ENCODE measurements at regions not wholly inside any gene's neighbourhood (a gene's known extent, or its start where the extent isn't known, plus 50 kb on each side); places are given as distances from the start of the nearest gene placed in this dataset.

DNA sequence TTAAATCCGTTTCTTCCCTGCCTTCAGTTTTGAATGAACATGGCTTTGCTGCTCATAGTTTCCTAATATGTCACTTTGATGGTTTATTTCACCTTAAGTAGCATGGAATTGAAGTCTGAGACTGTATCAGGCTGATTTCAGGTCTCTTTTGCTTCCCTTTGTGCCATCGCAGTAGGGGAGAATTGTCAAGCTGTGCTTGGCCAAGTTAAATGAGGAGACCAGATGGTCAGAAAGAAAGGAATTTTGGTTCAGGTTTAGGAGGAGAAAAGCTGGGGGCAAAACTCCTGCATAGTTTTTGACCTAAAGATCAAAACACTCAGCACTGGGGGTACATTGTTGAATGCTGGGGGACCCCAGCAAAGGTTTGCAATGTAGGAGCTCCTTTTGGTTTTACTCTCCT is 398.4 kb downstream of the NUAK1 start:
- H3K36me3 ChIP-seq: no peaks in the 10 kb centered on the region
- DNase-seq (ENCODE audit: extremely low spot score): peak; percentile 72
- TF ChIP-seq, protein P1, sequence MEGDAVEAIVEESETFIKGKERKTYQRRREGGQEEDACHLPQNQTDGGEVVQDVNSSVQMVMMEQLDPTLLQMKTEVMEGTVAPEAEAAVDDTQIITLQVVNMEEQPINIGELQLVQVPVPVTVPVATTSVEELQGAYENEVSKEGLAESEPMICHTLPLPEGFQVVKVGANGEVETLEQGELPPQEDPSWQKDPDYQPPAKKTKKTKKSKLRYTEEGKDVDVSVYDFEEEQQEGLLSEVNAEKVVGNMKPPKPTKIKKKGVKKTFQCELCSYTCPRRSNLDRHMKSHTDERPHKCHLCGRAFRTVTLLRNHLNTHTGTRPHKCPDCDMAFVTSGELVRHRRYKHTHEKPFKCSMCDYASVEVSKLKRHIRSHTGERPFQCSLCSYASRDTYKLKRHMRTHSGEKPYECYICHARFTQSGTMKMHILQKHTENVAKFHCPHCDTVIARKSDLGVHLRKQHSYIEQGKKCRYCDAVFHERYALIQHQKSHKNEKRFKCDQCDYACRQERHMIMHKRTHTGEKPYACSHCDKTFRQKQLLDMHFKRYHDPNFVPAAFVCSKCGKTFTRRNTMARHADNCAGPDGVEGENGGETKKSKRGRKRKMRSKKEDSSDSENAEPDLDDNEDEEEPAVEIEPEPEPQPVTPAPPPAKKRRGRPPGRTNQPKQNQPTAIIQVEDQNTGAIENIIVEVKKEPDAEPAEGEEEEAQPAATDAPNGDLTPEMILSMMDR (IDR thresholded peaks at IDR 0.05): no peak
- TF ChIP-seq POLR2AphosphoS5 (IDR thresholded peaks at IDR 0.05) (no peak), EP300 (IDR thresholded peaks at IDR 0.05) (no peak), POLR2A (IDR thresholded peaks at IDR 0.05; ENCODE audit: low read depth) (no peak)
- no peak overlapping the region for H3K4me3 ChIP-seq
- 47% methylated on average over 2 of the region's 2 CpGs for WGBS
- H3K27ac ChIP-seq (replicated peaks in 1 of 4): no peak overlapping the region
- no peaks in the 10 kb centered on the region for H3K27me3 ChIP-seq
- no peaks in the 10 kb centered on the region for H3K9me3 ChIP-seq
- H3K4me1 ChIP-seq: peaks cover 19 to 30% (median 20%) of the 10 kb centered on the region in 4 donors
- intact Hi-C loops (cut with DNase I): no loop called here

DNA sequence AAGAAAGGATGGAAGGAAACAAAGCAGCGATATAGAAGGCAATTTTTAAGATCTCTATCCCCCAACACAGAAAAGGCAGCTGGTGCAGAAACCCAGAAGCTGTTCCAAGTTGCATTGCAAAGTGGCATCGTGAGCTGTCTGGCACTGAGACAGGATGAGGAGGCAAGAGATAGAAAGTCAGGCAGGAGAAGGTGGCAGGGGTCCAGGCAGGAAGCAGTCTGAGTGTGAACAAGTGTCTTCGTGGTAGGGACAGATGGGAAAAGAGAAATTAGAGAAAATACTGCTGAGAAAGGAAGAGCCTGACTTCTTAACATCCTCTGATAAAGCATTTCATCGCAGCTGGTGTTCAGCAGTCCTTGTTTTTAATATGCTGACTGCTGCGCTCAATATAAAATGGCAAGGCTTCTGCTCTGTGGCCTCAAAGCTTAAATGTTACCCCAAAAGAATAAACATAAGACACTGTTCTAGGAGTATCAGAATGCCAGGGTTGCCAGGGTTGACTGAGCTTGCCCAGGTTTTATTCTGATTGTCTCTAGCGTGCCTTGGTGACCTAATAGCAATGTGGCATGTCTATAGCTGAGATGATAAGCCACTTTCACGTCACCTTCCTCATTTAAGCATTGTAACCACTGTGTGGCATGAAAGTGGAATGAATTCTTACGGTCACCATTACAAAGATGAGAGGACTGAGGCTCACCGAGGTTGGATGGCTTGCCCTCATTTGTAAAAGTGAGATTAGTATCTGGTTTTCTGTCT is 397.6 kb downstream of the NUAK1 start:
- peak; percentile 87 for DNase-seq (ENCODE audit: extremely low spot score)
- intact Hi-C loops (cut with DNase I): no loop called here

DNA sequence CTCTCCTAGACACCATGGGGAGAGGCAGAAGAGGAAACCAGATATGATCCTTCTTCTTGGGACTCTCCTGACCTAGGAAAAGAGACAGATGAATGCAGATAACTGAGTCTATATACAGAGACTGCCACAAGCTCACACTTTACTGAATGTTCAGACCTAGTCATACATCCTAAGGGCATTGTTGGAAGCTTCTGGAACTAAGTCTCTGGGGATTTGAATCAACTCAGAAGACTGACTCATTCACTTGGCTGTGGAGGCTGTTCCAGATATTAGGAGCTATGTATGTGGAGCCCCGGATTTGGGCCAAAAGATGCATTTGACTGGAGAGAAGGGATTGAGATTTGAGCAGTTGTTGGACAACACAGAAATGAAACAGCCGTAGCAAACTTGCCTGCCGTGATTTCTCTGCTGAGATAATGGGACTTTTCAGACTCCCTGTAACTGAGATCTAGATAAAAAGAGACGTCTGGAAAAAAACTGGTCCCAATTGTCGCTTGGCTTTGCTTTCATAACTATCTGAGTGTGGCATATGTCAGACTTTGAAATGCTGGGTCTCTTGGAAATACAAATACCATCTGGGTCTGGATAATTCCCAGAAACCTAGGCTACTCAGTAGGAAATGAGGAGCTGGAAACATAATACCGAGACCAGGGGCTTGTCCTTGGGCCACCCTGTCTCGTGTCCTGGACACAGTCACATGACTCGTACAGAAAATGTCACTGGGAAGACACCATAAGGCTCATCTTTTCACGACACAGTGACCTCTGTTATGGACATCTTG is 396.8 kb downstream of the NUAK1 start:
- WGBS: 49% methylated on average over 9 of the region's 9 CpGs
- H3K4me1 ChIP-seq: peaks cover 19 to 30% (median 20%) of the 10 kb centered on the region in 4 donors
- no peak for DNase-seq (ENCODE audit: extremely low spot score)
- no peak overlapping the region for H3K4me3 ChIP-seq
- intact Hi-C loops (cut with DNase I): no loop called here
- H3K27me3 ChIP-seq: no peaks in the 10 kb centered on the region
- peak overlapping the region in 2 of 4 donors; percentile 6 to 25 for H3K27ac ChIP-seq (replicated peaks in 1 of 4)
- no peak for TF ChIP-seq POLR2A (IDR thresholded peaks at IDR 0.05; ENCODE audit: low read depth)
- no peak for TF ChIP-seq EP300 (IDR thresholded peaks at IDR 0.05)
- TF ChIP-seq POLR2AphosphoS5 (IDR thresholded peaks at IDR 0.05): no peak
- TF ChIP-seq, protein P1 (IDR thresholded peaks at IDR 0.05): no peak
- H3K9me3 ChIP-seq: no peaks in the 10 kb centered on the region
- H3K36me3 ChIP-seq: no peaks in the 10 kb centered on the region

More for the DNA sequence above, 397.6 kb downstream of the NUAK1 start:
- Histone ChIP-seq H3K27ac (replicated peaks in 1 of 4) (no peak overlapping the region), H3K4me1 (peaks cover 19 to 30% (median 20%) of the 10 kb centered on the region in 4 donors), H3K4me3 (no peak overlapping the region), H3K36me3 (no peaks in the 10 kb centered on the region), H3K9me3 (no peaks in the 10 kb centered on the region), H3K27me3 (no peaks in the 10 kb centered on the region)
- TF ChIP-seq POLR2A (IDR thresholded peaks at IDR 0.05; ENCODE audit: low read depth) (no peak), EP300 (IDR thresholded peaks at IDR 0.05) (no peak), POLR2AphosphoS5 (IDR thresholded peaks at IDR 0.05) (no peak)
- TF ChIP-seq, protein P1 (IDR thresholded peaks at IDR 0.05): no peak
- 44% methylated on average over 9 of the region's 9 CpGs for WGBS

DNA sequence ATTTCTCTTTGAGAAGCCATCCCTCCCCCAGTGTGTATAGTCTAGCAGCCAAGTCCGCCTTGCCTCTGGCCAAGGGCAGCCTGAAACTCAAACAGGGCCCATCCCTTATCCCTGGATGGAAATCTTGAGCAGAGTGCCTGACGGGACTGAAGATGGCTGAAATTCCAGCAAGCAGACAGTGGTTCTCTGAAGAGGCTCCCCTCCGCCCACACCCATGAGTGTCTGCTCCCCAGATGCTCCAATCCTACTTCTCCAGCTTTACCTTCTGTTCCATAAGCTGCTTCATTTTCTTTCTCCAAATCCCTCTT is 396.2 kb downstream of the NUAK1 start:
- Histone ChIP-seq H3K9me3 (no peaks in the 10 kb centered on the region), H3K27ac (replicated peaks in 1 of 4) (peak overlapping the region in 2 of 4 donors; percentile 6 to 25), H3K4me1 (peaks cover 19 to 30% (median 20%) of the 10 kb centered on the region in 4 donors), H3K27me3 (no peaks in the 10 kb centered on the region), H3K36me3 (no peaks in the 10 kb centered on the region), H3K4me3 (no peak overlapping the region)
- no peak for TF ChIP-seq EP300 (IDR thresholded peaks at IDR 0.05)
- no peak for TF ChIP-seq POLR2AphosphoS5 (IDR thresholded peaks at IDR 0.05)
- TF ChIP-seq, protein P1 (IDR thresholded peaks at IDR 0.05): no peak
- TF ChIP-seq POLR2A (IDR thresholded peaks at IDR 0.05; ENCODE audit: low read depth): no peak
- 79% methylated on average over 3 of the region's 3 CpGs for WGBS
- intact Hi-C loops (cut with DNase I): no loop called here
- DNase-seq (ENCODE audit: extremely low spot score): peak; percentile 77

Data from esophagus muscularis mucosa (tissue), 4 donors.